PFSK-1 (cell line): ENCODE measurements at regions not wholly inside any gene's neighbourhood (a gene's known extent, or its start where the extent isn't known, plus 50 kb on each side); places are given as distances from the start of the nearest gene placed in this dataset.

Source experiments
- FOXP2 ChIP-seq: optimal IDR thresholded peaks from 2 replicates; pipeline ENCODE3; 2011; ENCODE audit warnings: borderline replicate concordance, control low read depth, inconsistent platforms; ENCODE audit not compliant: insufficient read depth; ENCODE audit errors: extremely low read length, extremely low read depth
- POLR2AphosphoS5 ChIP-seq: IDR thresholded peaks from 2 replicates; pipeline ENCODE4 v1.6.1; 2012; ENCODE audit warnings: low read depth, mild to moderate bottlenecking, control low read depth, low read length, moderate library complexity
- REST ChIP-seq, 2 experiments: IDR thresholded peaks; 2 replicates each; pipeline versions ENCODE4 v1.6.1 to v1.8.0; 2011 to 2012; ENCODE audit warnings: low read depth in 2 of 2, low read length in 2 of 2, control low read depth in 1 of 2, inconsistent platforms in 1 of 2, mild to moderate bottlenecking in 1 of 2, moderate library complexity in 1 of 2; ENCODE audit not compliant: insufficient read depth in 1 of 2
- SIN3A ChIP-seq: IDR thresholded peaks from 2 replicates; pipeline ENCODE4 v1.6.1; 2012; ENCODE audit warnings: mild to moderate bottlenecking, low read length, moderate library complexity, borderline replicate concordance; ENCODE audit not compliant: insufficient read depth
- TAF1 ChIP-seq: IDR thresholded peaks from 2 replicates; pipeline ENCODE4 v1.6.1; 2012; ENCODE audit warnings: low read length, control low read depth, borderline replicate concordance; ENCODE audit not compliant: insufficient read depth

GRCh38 chr13:29922896-29923295 is 72.5 kb upstream of the UBL3 start:
- no peak for TF ChIP-seq POLR2AphosphoS5
- TF ChIP-seq TAF1 = no peak
- TF ChIP-seq REST (IDR thresholded peaks at IDR 0.05; ENCODE audit: insufficient read depth in 1 of 2, low read depth in 2 of 2, low read length in 2 of 2) = no peak
- TF ChIP-seq SIN3A = no peak
- no peak for TF ChIP-seq FOXP2

GRCh38 chr13:29922281-29922821 is 71.9 kb upstream of the UBL3 start:
- no peak for TF ChIP-seq POLR2AphosphoS5
- no peak for TF ChIP-seq FOXP2
- TF ChIP-seq REST (IDR thresholded peaks at IDR 0.05; ENCODE audit: insufficient read depth in 1 of 2, low read depth in 2 of 2, low read length in 2 of 2) = no peak
- no peak for TF ChIP-seq SIN3A
- no peak for TF ChIP-seq TAF1

- TF ChIP-seq REST (IDR thresholded peaks at IDR 0.05; ENCODE audit: insufficient read depth in 1 of 2, low read depth in 2 of 2, low read length in 2 of 2) = no peak
- TF ChIP-seq POLR2AphosphoS5 = no peak
- no peak for TF ChIP-seq TAF1
- no peak for TF ChIP-seq FOXP2
- TF ChIP-seq SIN3A = no peak
These were observed 71.1 kb upstream of the UBL3 start for GRCh38 chr13:29921542-29921941.

- TF ChIP-seq REST (IDR thresholded peaks at IDR 0.05; ENCODE audit: insufficient read depth in 1 of 2, low read depth in 2 of 2, low read length in 2 of 2) (no peak), TAF1 (no peak), FOXP2 (no peak), POLR2AphosphoS5 (no peak), SIN3A (no peak)
These were observed 69.7 kb upstream of the UBL3 start for GRCh38 chr13:29920025-29920643.

- TF ChIP-seq FOXP2 = no peak
- TF ChIP-seq POLR2AphosphoS5 = no peak
- TF ChIP-seq TAF1 = no peak
- no peak for TF ChIP-seq REST (IDR thresholded peaks at IDR 0.05; ENCODE audit: insufficient read depth in 1 of 2, low read depth in 2 of 2, low read length in 2 of 2)
- no peak for TF ChIP-seq SIN3A
These were observed 68.4 kb upstream of the UBL3 start for GRCh38 chr13:29918845-29919244.
